SK-N-SH (cell line): ENCODE measurements at regions not wholly inside any gene's neighbourhood (a gene's known extent, or its start where the extent isn't known, plus 50 kb on each side); places are given as distances from the start of the nearest gene placed in this dataset.

ENCODE experiments used
- CTCF ChIA-PET: fragments of 300-600, 350-600 bp; formaldehyde crosslinking; extraction: SDS; loops from one replicate; lab custom pipeline; 2021; lab: Yijun Ruan, JAX
- POLR2A ChIA-PET: fragments of 350-600 bp; sonication (Branson Sonifier 250); formaldehyde crosslinking; extraction: SDS; loops from one replicate; lab custom pipeline; 2020; ENCODE audit warnings: antibody characterized with exemption, inconsistent platforms; lab: Yijun Ruan, JAX
- DNase-seq: peaks from one replicate; pipeline ENCODE4 v3.0.0; 2012
- H2AFZ ChIP-seq: fragments of 200-600 bp; sonication (generic); 2 replicates; pipeline ENCODE4 v1.8.1; 2016; ENCODE audit warnings: antibody characterized with exemption, mild to moderate bottlenecking, low read depth
- H3F3A ChIP-seq: fragments of 200-600 bp; sonication (generic); replicated peaks from 2 replicates; pipeline ENCODE3; 2016; ENCODE audit warnings: antibody characterized with exemption, mild to moderate bottlenecking; ENCODE audit not compliant: insufficient read depth
- H3K27ac ChIP-seq, 2 experiments: fragments of 200-500 bp in 1 of 2; fragments of 200-600 bp in 1 of 2; sonication (Bioruptor generic) in 1 of 2; sonication (generic), shearing (Covaris generic) in 1 of 2; 2 replicates each; pipeline versions ENCODE4 v1.5.1 to v1.6.1; 2014 to 2016; ENCODE audit warnings: low read depth in 2 of 2, inconsistent platforms in 1 of 2, low read length in 1 of 2, mild to moderate bottlenecking in 1 of 2, mixed read lengths in 1 of 2
- H3K27me3 ChIP-seq: fragments of 200-600 bp; sonication (generic), shearing (Covaris generic); 2 replicates; pipeline ENCODE4 v1.6.1; 2016; ENCODE audit warnings: mixed run types; ENCODE audit not compliant: insufficient read depth
- H3K36me3 ChIP-seq, 2 experiments: fragments of 200-500 bp in 1 of 2; fragments of 200-600 bp in 1 of 2; sonication (Bioruptor generic) in 1 of 2; sonication (generic) in 1 of 2; replicated peaks in 1 of 2; 2 replicates each; pipeline versions ENCODE3 to v1.5.1; 2014 to 2016; ENCODE audit warnings: low read length in 1 of 2, mild to moderate bottlenecking in 1 of 2; ENCODE audit not compliant: insufficient read depth in 2 of 2, control insufficient read depth in 1 of 2
- H3K4me1 ChIP-seq, 2 experiments: fragments of 200-500 bp in 1 of 2; fragments of 200-600 bp in 1 of 2; sonication (Bioruptor generic) in 1 of 2; sonication (generic), shearing (Covaris generic) in 1 of 2; 2 replicates each; pipeline versions ENCODE4 v1.5.1 to v1.6.1; 2014 to 2016; ENCODE audit warnings: low read depth in 1 of 2, low read length in 1 of 2, mixed run types in 1 of 2; ENCODE audit not compliant: insufficient read depth in 2 of 2, control insufficient read depth in 1 of 2
- H3K4me2 ChIP-seq: fragments of 200-600 bp; sonication (generic), shearing (Covaris generic); 2 replicates; pipeline ENCODE4 v1.6.1; 2017; ENCODE audit warnings: mixed run types
- H3K4me3 ChIP-seq, 2 experiments: fragments of 200-500 bp in 1 of 2; fragments of 200-600 bp in 1 of 2; sonication (Bioruptor generic) in 1 of 2; sonication (generic), shearing (Covaris generic) in 1 of 2; 2 replicates each; pipeline versions ENCODE4 v1.5.1 to v1.8.1; 2014 to 2016; ENCODE audit warnings: low read depth in 2 of 2, inconsistent platforms in 1 of 2, low read length in 1 of 2, mild to moderate bottlenecking in 1 of 2, mixed read lengths in 1 of 2, moderate library complexity in 1 of 2
- H3K79me2 ChIP-seq: fragments of 200-600 bp; sonication (generic); 2 replicates; pipeline ENCODE4 v1.8.1; 2017; ENCODE audit warnings: mild to moderate bottlenecking; ENCODE audit not compliant: insufficient read depth
- H3K9ac ChIP-seq: fragments of 200-600 bp; sonication (generic); 2 replicates; pipeline ENCODE4 v1.6.1; 2017; ENCODE audit warnings: mixed run types
- H3K9me2 ChIP-seq: fragments of 200-600 bp; sonication (generic); 2 replicates; pipeline ENCODE4 v1.6.1; 2017; ENCODE audit warnings: mixed run types
- H3K9me3 ChIP-seq: fragments of 200-600 bp; sonication (generic); 2 replicates; pipeline ENCODE4 v1.6.1; 2017; ENCODE audit warnings: mixed run types, mild to moderate bottlenecking, moderate library complexity
- H4K20me1 ChIP-seq: fragments of 200-600 bp; sonication (generic); 2 replicates; pipeline ENCODE4 v1.6.1; 2017; ENCODE audit warnings: mild to moderate bottlenecking, mixed run types; ENCODE audit not compliant: insufficient read depth
- CTCF ChIP-seq: fragments of 200-600 bp; sonication (generic); IDR thresholded peaks from 2 replicates; pipeline ENCODE4 v1.6.1; 2017; ENCODE audit warnings: antibody characterized with exemption, mild to moderate bottlenecking, moderate library complexity
- EP300 ChIP-seq, 2 experiments: IDR thresholded peaks; 2 replicates each; pipeline versions ENCODE4 v1.4.0 to v1.6.1; 2012; ENCODE audit warnings: borderline replicate concordance in 1 of 2, low read depth in 1 of 2, low read length in 1 of 2
- IRF3 ChIP-seq: fragments of 150-350 bp; IDR thresholded peaks from 2 replicates; pipeline ENCODE4 v1.6.1; 2016; ENCODE audit warnings: mild to moderate bottlenecking, low read depth, low read length
- JUND ChIP-seq: IDR thresholded peaks from 2 replicates; pipeline ENCODE4 v1.4.0; 2012
- RAD21 ChIP-seq: IDR thresholded peaks from 2 replicates; pipeline ENCODE4 v1.6.1; 2012; ENCODE audit warnings: mild to moderate bottlenecking, low read length
- RCOR1 ChIP-seq: fragments of 150-350 bp; IDR thresholded peaks from 2 replicates; pipeline ENCODE4 v1.6.1; 2017; ENCODE audit warnings: antibody characterized with exemption, low read length
- RXRA ChIP-seq: IDR thresholded peaks from 2 replicates; pipeline ENCODE4 v1.4.0; 2012; ENCODE audit warnings: low read depth, mild to moderate bottlenecking, borderline replicate concordance
- SIN3A ChIP-seq: IDR thresholded peaks from 2 replicates; pipeline ENCODE4 v1.6.1; 2012; ENCODE audit warnings: low read depth, mild to moderate bottlenecking, low read length, moderate library complexity, borderline replicate concordance
- SMC3 ChIP-seq: IDR thresholded peaks from 2 replicates; pipeline ENCODE4 v1.6.1; 2012; ENCODE audit warnings: low read depth, low read length, improper control_type of control experiment
- TEAD4 ChIP-seq: IDR thresholded peaks from 2 replicates; pipeline ENCODE4 v1.4.0; 2012; ENCODE audit warnings: mild to moderate bottlenecking, borderline replicate concordance; ENCODE audit not compliant: insufficient read depth
- USF1 ChIP-seq: IDR thresholded peaks from 2 replicates; pipeline ENCODE4 v1.4.0; 2012; ENCODE audit warnings: low read depth, borderline replicate concordance
- YY1 ChIP-seq: IDR thresholded peaks from 2 replicates; pipeline ENCODE4 v1.4.0; 2012; ENCODE audit warnings: low read depth, mild to moderate bottlenecking
- ZBTB33 ChIP-seq: IDR thresholded peaks from 2 replicates; pipeline ENCODE4 v1.4.0; 2012; ENCODE audit warnings: low read depth, borderline replicate concordance
- WGBS: methylation state at CpG from one replicate; pipeline ENCODE4 v1.1.6; 2017; ENCODE audit warnings: low lambda C conversion rate; 5-methylcytosine and 5-hydroxymethylcytosine counted together

- no peak overlapping the region for H2AFZ ChIP-seq
- TF ChIP-seq RXRA (no peak), JUND (no peak), IRF3 (no peak), ZBTB33 (no peak), RAD21 (no peak), RCOR1 (no peak), TEAD4 (no peak), USF1 (no peak), SMC3 (no peak), YY1 (no peak), EP300 (IDR thresholded peaks at IDR 0.05; ENCODE audit: borderline replicate concordance in 1 of 2, low read depth in 1 of 2, low read length in 1 of 2) (no peak), CTCF (no peak), SIN3A (no peak)
- no peaks in the 10 kb centered on the region for H3K27me3 ChIP-seq
- H3K9me2 ChIP-seq, result no peaks in the 10 kb centered on the region
- no peak overlapping the region for H3K9ac ChIP-seq
- H3K4me1 ChIP-seq, result no peaks in the 10 kb centered on the region; a peak in 1 of 4 replicates
- no peaks in the 10 kb centered on the region for H3K36me3 ChIP-seq
- H3K4me3 ChIP-seq, result no peak overlapping the region
- no peak overlapping the region for H3K4me2 ChIP-seq
- CTCF ChIA-PET, result interaction anchor here (0.9 kb wide), 1 partner anchor 12 kb away, joined by 5 read pairs; no protein-coding TSS in a partner anchor
- no peaks in the 10 kb centered on the region for H4K20me1 ChIP-seq
- WGBS, result 22% methylated on average over 3 of the region's 3 CpGs
- DNase-seq, result no peak
- no peaks in the 10 kb centered on the region for H3K79me2 ChIP-seq
- H3K27ac ChIP-seq, result no peak overlapping the region
- no peaks in the 10 kb centered on the region for H3K9me3 ChIP-seq
- POLR2A ChIA-PET, result no interaction called here
- no peaks in the 10 kb centered on the region for H3F3A ChIP-seq
These were observed 186.1 kb downstream of the MATN1 start for GRCh38 chr1:30537279-30537678.
